GM21390 (cell line): ENCODE measurements at regions not wholly inside any gene's neighbourhood (a gene's known extent, or its start where the extent isn't known, plus 50 kb on each side); places are given as distances from the start of the nearest gene placed in this dataset.
"Not testable (repeated sequence)": the region's sequence is repeated elsewhere in the genome, so short reads cannot be mapped to it uniquely, and the experiment has no call there.

Source experiments
- ATAC-seq: cut with Tn5 transposase; IDR thresholded peaks from one replicate; pipeline ENCODE4 v1.9.1; 2021; ENCODE audit not compliant: unreplicated experiment

DNA sequence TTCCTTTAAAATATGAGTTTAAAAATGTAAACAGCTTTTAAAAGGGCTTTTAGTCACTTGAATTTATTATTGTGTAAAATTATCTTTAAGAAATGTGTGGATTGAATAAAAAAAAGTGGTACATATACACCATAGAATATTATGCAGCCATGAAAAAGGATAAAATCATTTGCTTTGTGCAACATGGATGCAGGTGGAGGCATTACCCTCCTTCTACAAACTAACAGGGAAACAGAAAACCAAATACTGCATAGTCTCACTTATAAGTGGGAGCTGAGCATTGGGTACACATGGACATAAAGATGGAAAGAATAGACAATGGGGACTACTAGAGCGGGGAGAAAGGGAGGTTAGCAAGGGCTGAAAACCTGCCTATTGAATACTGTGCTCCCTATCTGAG, 999.3 kb downstream of the SLITRK5 start:
- ATAC-seq, result no peak

DNA sequence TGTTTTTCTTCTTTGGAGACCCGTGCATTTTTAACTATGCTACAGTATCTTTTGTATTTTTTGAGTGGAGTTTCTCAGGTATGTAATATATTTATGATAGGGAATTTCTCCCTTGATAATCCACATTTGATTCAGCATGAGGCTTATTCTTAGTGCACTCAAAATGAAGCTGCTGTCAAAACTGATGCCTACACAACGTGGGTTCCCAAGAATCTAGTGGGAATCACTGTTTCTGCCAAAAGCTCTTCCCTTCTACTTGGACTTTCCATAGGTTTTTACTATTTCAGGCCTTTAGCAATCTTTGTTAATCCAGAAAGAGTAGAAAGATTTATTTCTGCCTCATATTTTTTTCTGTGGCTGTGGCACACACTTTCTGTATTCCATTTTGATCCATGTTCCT, 1003.7 kb downstream of the SLITRK5 start:
- no peak for ATAC-seq

DNA sequence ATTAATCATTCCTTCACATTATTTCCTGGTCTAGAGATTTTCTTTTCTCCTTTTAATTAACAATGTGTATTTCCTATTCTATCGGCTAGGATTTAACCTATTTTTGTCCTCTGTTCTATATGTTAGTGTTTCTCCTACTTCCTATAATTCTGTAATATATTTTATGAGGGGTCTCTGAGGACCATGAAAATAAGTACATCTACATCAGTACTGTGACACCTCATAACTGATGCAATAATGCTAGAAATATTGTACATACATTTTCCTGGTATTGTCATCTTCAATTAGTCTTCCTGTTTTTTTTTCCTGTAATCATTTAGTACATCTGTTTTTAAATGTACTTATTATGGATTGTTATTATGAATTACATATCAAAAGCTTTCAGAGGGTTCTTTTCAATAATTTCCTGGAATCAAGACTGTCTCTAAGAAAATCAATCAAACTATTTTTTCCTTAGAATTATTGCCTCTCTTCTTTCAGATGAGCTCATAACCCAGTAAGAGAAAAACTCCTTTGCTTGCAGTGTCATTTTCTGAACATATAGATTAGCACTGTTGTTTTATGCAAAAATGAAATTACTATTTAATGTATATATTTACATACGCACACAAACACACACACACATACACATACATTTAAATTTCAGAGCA, 1004.3 kb downstream of the SLITRK5 start:
- ATAC-seq, result no peak

DNA sequence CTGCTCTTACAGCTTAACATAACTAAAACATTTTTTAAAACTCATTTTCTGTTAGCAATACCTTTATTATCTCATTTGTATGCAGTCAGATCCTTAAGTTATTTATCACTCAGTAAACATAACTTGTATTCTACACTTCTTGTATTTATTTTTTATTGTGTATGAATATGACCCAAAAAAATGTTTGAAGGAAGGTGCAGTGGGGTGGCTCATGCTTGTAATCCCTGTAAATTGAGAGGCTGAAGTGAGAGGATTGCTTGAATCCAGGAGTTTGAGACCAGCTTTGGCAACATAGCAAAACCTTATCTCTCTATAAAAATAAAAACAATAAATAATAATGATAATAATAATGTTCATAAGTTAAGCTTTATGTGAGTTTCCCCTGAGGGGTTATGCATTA, 1004.8 kb downstream of the SLITRK5 start:
- no peak for ATAC-seq

DNA sequence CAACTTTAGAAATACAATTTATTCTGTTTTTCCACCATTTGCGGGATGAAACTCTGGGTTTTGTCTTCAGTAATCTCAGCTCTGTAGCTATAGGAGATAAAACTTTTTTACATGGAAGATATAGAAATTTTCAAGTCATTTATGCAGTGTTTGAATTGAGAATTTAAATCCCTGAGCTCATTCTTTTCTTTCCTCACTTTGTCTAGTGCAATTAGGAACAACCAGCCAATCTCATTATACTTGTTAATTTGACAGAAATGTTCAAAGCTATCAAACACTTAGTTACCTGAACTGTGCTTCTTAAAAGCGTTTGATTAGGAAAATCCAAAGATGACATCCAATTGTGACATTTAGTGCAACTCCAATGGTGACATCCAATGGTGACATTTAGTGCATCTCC, 1014.3 kb downstream of the SLITRK5 start:
- ATAC-seq, result no peak

DNA sequence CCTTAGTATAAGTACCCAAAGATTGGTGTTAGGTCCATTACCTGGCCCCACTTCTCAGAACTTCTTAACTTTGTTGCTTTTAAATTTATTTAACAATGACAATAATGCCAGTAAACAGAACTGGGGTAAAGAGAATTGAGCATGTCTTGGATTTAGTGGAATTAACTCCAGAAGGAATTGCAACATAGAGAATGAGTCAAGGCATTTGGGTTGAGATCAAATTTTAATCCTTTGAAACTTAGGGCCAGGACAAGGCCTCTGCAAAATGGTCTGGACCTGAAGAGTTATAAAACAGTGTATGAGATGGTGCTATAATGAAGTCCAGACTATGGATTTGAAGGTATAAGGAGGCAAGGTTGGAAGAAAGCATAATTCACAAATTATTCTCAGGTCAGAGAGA, 1030.4 kb downstream of the SLITRK5 start:
- ATAC-seq, result no peak

DNA sequence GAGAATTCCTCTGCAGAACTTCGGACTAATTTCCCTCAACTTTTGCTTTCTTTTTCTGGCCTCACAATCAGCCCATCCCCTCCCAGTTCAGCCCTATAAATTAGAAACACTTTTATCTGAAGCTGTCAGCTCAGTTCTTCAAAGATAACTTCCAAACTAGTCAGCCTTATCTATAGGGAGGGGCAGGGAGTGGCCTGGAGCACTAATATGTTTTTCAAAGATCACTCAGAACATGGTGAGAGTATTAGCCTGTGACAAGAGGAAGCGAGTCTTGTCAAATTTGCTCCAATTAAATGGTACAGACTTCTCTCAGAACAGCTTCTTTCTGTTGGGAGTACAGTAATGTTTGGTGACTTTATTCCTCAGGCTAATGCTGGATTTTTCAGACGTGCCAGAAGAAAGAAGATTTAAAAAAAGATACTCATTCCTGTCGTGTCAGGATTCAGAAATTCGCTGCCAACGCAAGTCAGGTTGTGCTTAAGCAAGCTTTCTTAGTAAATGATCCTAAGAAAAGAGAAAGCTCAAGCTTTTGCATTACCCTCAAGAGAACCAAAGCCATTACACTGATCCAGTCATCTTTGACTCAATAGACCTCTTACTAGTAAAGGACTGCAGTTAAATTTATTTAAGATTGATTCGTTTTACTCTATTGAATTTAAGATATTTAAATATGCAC, 1033.6 kb downstream of the SLITRK5 start:
- no peak for ATAC-seq

DNA sequence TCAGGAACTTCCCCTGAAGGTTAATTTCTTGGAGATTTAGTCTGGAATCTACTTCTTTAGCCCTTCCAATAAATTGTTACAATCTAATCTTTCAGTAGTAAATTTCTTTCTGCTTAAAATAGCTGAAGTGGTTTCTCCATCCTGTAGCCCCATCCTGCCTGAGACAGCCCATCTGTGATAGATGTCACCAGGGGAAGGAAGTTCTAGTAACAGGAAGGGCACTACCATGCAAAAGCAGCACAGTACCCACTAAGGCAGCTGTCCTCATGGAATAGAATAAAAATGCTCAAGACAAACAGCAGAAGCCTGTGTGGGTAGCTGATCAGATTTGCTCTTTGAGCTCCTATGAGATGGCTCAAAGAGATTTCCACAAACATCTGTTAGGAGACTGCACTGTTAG, 1036.5 kb downstream of the SLITRK5 start:
- ATAC-seq, result no peak

DNA sequence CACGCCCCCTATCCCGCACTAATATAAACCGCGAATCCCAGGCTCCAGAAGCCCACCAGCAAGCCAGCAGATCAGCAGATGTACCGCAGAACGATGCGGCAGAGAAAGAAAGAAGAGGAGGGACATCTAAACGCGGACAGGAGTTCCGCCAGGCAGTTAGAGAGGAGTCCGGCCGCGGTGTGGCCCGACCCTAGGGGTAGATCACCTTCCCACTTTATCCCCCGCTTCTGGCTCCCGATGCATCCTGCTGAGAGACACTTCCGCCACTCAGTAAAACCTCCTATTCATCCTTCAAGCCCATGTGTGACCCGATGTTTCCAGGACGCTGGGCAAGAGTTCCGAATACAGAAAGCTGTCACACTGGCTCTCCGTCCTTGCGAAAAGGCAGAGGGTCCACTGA, 1046.8 kb downstream of the SLITRK5 start:
- no peak for ATAC-seq

DNA sequence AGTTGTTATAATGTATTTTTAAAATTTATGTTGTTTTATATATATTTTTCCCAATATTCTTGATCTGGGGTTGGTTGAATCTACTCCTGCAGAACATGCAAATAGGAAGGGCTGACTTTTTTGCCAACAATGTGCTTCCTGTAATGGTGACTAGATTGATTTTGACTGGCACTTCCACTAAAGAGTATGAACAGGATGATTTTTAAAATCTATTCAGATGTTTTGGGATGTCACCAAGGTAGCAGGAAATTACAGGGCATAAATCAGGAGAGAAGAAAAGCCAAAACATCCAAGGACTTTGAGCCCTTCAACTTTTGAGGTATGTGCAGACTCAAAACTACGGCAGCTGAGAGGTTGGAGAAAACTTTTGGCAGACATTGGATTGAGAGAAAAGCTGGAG, 1047.6 kb downstream of the SLITRK5 start:
- ATAC-seq, result no peak

DNA sequence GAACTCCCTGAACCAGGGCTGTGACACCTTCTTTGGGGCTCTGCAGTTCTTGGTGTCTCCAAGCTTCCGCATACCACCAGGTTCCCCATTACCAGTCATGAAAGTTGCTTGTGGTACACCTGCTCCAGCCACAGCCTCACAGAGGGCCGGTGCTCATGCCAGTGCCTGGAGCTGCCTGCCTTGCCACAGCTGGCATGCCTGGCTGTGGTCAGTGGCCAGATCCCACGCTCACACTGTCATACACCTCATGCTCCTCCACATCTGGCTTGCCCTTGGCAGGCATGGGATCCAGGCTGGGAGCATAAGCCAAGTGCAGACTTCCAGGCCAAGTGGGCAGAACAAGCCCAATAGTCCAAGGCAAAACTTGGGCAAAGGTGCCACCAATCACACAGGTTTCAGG, 1054.9 kb downstream of the SLITRK5 start:
- no peak for ATAC-seq

DNA sequence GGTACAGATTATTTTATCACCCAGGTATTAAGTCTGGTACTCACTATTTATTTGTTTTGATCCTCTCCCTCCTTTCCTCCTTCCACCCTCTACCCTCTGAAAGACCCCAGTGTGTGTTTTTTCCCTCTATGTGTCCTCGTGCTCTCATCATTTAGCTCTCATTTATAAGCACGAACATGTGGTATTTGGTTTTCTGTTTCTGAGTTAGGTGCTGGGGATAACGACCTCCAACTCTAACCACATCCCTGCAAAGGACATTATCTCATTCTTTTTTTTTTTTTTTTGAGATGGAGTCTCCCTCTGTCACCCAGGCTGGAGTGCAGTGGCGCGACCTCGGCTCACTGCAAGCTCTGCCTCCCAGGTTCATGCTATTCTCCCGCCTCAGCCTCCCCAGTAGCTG, 1056.1 kb downstream of the SLITRK5 start:
- ATAC-seq, result not testable (repeated sequence)

DNA sequence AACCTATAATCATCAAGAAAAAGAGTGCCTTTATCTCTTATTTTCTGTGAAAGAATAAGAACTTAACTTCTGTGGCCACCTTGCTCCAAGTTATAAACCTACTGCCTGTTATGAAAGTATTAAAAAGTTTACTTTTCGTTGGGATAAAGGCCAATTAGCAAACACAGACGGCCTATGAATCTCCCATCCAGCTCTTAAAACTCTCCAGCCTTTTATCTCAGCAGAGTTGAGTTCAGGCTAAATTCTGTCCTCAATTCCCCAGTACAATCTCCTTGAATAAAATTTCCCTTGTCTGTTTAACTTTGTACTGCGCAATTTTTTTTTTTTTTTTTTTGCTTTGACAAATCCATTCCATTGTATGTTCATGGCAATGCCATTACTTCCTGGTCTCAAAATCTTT, 1058.4 kb downstream of the SLITRK5 start:
- no peak for ATAC-seq

DNA sequence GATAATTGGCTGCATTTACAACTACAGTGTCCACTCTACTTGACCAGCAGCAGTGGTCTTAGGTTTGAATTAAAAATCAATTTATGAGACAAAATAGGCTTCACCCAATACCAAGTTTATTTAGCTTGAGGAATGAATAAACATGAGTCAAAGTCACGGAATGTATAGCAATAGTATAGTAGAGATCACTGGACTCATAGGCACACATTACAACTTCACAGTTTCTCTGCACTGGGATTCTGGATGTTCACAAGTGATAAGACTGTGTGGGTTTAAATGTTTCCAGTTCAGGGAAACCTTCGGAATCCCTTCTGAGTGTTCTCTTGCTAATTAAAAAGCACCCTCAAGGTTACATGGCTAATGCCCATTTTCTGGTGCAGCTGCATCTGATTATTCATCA, 1064.9 kb downstream of the SLITRK5 start:
- ATAC-seq, result no peak

DNA sequence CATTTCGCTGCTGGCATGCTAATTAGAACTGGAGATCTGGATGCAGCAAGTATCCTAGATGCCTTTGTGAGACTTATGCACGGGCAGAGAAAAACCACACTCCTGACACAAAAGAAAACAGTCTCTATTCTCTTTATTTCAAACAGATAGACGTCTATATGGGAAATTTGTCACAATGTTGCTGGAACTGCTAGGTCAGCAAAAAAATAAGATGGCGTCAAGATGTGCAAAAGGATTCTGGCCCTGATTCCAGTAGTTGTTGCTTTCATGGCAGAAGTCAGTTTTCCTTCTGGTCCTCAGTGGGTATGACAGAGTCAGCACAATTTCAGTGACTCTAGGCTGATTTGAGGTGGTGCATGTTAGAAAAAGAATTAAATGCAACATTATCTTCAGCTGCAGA, 1068.0 kb downstream of the SLITRK5 start:
- no peak for ATAC-seq

DNA sequence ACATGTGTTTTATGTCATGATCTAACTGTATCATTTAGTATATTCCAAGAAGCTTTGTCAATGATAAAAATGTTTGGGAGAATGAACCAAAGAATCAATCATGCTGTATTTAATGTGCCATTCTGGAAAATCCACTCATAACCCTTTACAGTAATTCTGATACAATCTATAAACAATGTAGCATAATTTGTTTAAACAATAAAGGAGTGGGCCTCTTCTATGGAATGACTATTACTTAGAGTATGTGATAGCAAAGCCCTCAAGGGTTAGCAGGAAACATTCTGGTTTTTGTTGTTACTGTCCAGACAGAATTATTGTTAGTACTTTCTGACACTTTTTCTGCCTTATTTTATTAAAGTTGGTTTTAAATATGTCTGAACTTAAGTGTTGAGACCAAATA, 1073.1 kb downstream of the SLITRK5 start:
- no peak for ATAC-seq

DNA sequence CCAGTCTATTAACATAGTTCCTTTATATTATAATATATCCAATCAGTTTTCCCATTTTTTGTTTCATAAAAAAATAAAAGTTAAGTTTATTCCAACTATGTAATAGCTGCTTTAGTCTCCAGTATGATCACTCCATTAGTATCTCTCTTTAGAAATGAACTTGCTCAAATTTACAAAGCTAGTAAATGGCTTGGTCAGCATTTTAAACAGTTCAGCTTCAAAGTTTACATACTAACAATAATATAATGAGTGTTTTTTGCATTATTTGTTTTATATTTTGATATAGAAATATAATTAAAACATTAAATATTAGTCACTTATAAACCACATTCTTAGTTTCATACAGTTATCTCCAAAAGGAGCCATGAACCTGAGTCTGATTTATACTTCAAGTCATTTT, 1073.8 kb downstream of the SLITRK5 start:
- ATAC-seq, result no peak

DNA sequence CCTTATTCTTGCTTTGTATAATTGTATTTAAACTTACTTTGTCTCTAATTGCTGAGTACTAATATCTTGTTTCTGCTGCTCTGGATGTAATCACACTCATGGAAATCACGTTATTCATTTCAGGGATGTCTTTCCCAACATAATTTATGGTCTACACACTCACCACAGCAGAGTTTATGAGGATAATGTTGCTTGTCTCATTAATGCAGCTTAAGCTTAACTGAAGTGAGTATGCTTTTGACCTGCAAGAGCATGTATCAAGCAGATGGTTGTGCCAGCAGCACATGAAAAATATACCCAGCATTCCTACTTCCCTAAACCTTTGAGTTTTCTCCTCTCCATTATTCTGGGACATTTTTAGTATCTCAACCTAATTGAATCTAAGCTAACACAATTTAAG, 1080.9 kb downstream of the SLITRK5 start:
- ATAC-seq, result no peak

DNA sequence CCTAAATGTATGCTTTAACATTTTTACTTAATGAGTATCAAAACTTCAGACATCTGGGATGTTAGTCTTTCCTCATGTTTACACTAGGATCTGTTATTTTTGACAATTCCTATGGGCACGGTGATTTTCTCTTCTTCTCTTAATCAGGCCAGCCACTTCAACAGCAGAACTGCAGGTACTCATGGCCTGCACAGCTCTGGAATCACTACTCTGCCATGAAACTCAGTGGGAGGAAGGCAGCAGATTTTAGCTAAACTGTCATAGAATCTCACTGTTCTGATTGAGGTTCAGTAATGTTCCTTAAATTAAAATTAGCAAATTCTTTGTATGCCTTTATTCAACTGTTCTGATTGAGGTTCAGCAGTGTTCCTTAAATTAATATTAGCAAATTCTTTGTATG, 1083.0 kb downstream of the SLITRK5 start:
- ATAC-seq, result no peak

DNA sequence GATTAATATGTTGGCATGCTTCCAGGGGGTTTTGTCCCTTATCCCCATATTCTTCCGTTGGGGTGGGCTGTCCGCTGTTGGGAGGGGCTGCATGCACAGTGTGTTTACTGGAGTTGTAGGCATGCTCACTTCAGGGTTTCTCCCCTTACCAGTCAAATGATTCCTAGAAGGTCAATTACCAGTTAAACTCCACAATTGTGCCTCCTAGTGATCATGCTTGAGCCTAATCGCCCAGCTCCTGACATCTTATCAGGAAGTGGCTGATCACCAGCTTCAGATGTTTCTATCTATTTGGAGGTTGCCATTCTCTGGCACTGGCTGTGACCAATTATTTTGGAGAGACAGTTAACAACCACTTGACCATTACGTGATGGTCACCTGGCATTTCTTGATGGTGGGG, 1090.0 kb downstream of the SLITRK5 start:
- ATAC-seq, result no peak

DNA sequence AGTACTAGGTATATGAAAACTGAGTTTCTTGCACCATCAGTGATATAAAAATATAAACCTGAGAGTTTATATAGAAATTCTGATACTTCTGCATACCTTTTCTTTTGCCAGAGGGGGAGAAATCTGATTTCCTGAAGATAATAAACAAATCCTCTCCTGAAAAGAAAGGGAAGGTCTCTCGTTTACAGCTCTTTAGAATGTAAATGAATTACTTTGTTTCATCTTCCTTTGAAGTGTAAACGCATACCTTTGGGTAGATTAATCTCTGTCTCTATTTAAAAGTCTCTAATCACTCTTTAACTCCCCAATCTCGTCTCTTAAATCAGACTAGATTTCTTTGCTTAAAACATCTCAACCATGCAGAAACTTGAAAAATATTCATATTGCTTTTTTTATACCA, 1092.9 kb downstream of the SLITRK5 start:
- no peak for ATAC-seq

DNA sequence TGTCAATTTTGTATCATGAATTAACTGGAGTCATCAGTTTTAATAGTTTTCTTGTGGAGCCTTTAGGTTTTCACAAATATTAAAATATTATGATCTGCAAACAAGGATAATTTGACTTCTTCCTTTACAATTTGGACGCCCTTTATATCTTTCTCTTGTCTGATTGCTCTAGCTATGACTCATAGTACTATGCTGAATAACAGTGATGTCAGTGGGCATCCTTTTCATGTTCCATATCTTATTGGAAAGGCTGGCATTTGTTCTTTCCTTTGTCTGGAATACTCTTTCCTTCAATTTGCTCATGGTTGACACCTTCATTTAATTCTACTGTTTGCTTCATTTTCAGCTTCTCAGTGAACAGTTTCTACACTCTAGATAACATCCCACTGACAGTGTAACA, 1129.3 kb downstream of the SLITRK5 start:
- no peak for ATAC-seq

DNA sequence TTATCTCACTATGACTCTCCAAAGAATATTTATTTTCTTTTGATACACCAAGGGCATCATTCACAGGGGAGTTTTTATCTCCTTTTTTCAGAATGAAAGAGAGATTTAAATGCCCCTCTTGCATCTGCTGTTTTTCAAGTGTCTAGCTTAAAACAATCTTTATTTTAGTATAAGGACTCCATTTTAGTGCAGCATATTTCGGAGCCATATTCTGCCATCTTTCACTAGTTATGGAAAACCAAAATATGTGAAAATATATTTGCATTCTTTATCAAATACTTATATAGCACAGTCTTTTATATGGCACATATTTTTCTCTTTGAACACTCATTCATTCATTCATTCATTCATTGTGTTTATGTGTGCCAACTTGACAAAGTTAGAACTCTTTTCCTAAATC, 1130.2 kb downstream of the SLITRK5 start:
- ATAC-seq, result no peak
